Nephron (organoid): ENCODE measurements at regions not wholly inside any gene's neighbourhood (a gene's known extent, or its start where the extent isn't known, plus 50 kb on each side); places are given as distances from the start of the nearest gene placed in this dataset.

ENCODE experiments used
- H3K27ac Mint-ChIP-seq, 3 experiments: 2 replicates each; pipeline ENCODE4 v1.8.0; 2020; ENCODE audit warnings: mixed read lengths in 3 of 3, mild to moderate bottlenecking in 2 of 3, moderate library complexity in 1 of 3
- H3K27me3 Mint-ChIP-seq: 2 replicates; pipeline ENCODE4 v1.8.0; 2021; ENCODE audit warnings: low read depth, mild to moderate bottlenecking, moderate library complexity, mixed read lengths
- H3K36me3 Mint-ChIP-seq: 2 replicates; pipeline ENCODE4 v1.8.0; 2020; ENCODE audit warnings: low read depth, mixed read lengths
- H3K4me1 Mint-ChIP-seq: 2 replicates; pipeline ENCODE4 v1.8.0; 2020; ENCODE audit warnings: mixed read lengths
- H3K4me3 Mint-ChIP-seq, 3 experiments: 2 replicates each; pipeline ENCODE4 v1.8.0; 2020; ENCODE audit warnings: mild to moderate bottlenecking in 3 of 3, mixed read lengths in 3 of 3, moderate library complexity in 2 of 3
- H3K9me3 Mint-ChIP-seq: 2 replicates; pipeline ENCODE4 v1.8.0; 2020; ENCODE audit warnings: mixed read lengths
- CTCF ChIP-seq, 3 experiments: fragments of 200-600 bp; sonication (generic); IDR thresholded peaks; one replicate each; pipeline ENCODE4 v1.5.0; 2021; ENCODE audit warnings: antibody characterized with exemption in 3 of 3; ENCODE audit not compliant: unreplicated experiment in 3 of 3

DNA sequence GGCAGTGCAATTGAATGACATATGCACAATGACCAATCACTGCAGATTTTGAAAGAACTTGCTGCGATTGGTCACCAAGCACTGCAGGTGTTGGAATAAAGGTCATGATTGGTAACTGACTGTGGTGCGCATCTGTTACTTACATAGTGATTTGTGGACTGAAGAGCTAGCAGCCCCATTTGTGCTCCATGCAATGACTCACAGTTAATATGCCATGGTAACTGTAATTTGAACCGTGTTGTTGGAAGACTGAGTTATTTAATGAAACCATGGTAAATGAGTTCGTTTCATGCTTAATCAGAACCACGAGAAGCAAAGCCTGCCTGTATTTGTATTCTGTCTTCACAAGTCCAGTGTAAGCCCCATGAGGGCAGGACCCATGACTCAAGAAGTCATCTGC lies 220.5 kb downstream of the TJP1 start:
- H3K9me3 Mint-ChIP-seq, result no peaks in the 10 kb centered on the region
- H3K36me3 Mint-ChIP-seq, result no peaks in the 10 kb centered on the region

GRCh38 chr15:29600262-29600661 lies 222.0 kb downstream of the TJP1 start:
- Mint-ChIP-seq H3K9me3 (no peaks in the 10 kb centered on the region), H3K27me3 (peaks cover 5% of the 10 kb centered on the region), H3K4me3 (no peak overlapping the region), H3K27ac (no peak overlapping the region), H3K4me1 (no peaks in the 10 kb centered on the region), H3K36me3 (no peaks in the 10 kb centered on the region)
- TF ChIP-seq CTCF (IDR thresholded peaks at IDR 0.05; ENCODE audit: unreplicated experiment in 3 of 3), result no peak

More for the DNA sequence above, 220.5 kb downstream of the TJP1 start:
- Mint-ChIP-seq H3K27me3 (peaks cover 6% of the 10 kb centered on the region), H3K4me3 (no peak overlapping the region), H3K4me1 (no peaks in the 10 kb centered on the region), H3K27ac (no peak overlapping the region)
- TF ChIP-seq CTCF (IDR thresholded peaks at IDR 0.05; ENCODE audit: unreplicated experiment in 3 of 3), result no peak

GRCh38 chr15:29596266-29596665 lies 226.0 kb downstream of the TJP1 start:
- Mint-ChIP-seq H3K27me3 (peaks cover 8% of the 10 kb centered on the region), H3K27ac (no peak overlapping the region), H3K4me1 (no peaks in the 10 kb centered on the region), H3K4me3 (no peak overlapping the region), H3K36me3 (no peaks in the 10 kb centered on the region), H3K9me3 (no peaks in the 10 kb centered on the region)
- TF ChIP-seq CTCF (IDR thresholded peaks at IDR 0.05; ENCODE audit: unreplicated experiment in 3 of 3), result no peak

DNA sequence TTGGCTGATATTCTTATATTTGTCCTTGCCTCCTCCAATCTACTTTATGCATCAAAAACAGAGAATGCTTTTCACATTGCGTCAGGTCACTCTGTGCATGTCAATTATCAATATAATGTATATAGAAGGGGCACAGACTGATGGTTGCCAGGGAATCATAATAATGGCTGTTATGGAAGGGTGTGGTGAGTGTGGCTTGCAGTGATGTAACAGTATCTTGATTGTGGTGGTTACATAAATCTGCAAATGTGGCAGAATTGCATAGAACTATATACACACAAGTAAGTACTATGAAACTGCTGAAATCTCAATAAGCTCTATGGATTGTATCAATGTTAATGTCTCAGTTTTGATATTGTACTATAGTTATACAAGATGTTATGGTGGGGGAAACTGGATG lies 228.6 kb downstream of the TJP1 start:
- Mint-ChIP-seq H3K27ac (no peak overlapping the region), H3K9me3 (no peaks in the 10 kb centered on the region), H3K36me3 (no peaks in the 10 kb centered on the region), H3K4me1 (peaks cover 4% of the 10 kb centered on the region), H3K27me3 (peaks cover 11% of the 10 kb centered on the region), H3K4me3 (no peak overlapping the region)
- TF ChIP-seq CTCF (IDR thresholded peaks at IDR 0.05; ENCODE audit: unreplicated experiment in 3 of 3), result no peak

GRCh38 chr15:29593111-29593510 lies 229.2 kb downstream of the TJP1 start:
- Mint-ChIP-seq H3K4me1 (peaks cover 4% of the 10 kb centered on the region), H3K36me3 (no peaks in the 10 kb centered on the region), H3K9me3 (no peaks in the 10 kb centered on the region), H3K27me3 (peaks cover 14% of the 10 kb centered on the region), H3K4me3 (no peak overlapping the region), H3K27ac (no peak overlapping the region)
- no peak for TF ChIP-seq CTCF (IDR thresholded peaks at IDR 0.05; ENCODE audit: unreplicated experiment in 3 of 3)

DNA sequence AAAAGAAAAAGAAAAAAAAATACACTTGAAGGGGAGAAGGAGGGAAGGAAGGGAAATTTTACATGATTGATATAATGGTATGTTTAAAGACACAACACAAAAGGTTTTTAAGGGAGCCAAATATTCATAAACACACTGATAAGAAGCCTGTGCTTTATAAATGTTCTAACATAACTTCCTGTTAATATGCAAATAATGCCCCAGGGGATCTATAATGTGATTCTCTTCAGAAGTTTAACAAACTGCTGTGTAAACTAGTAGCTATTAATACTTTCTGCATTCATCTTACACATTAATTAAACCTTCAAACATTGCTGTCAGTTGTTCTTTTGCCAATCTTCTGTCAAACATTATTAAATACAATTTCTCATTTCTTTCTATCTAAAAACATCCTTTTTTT lies 231.6 kb downstream of the TJP1 start:
- H3K9me3 Mint-ChIP-seq, result no peaks in the 10 kb centered on the region
- TF ChIP-seq CTCF (IDR thresholded peaks at IDR 0.05; ENCODE audit: unreplicated experiment in 3 of 3), result no peak
- no peak overlapping the region for H3K4me3 Mint-ChIP-seq
- H3K36me3 Mint-ChIP-seq, result no peaks in the 10 kb centered on the region
- no peak overlapping the region for H3K27ac Mint-ChIP-seq
- H3K27me3 Mint-ChIP-seq, result peaks cover 15% of the 10 kb centered on the region
- H3K4me1 Mint-ChIP-seq, result peaks cover 4% of the 10 kb centered on the region
